ENCODE measurements at regions not wholly inside any gene's neighbourhood (a gene's known extent, or its start where the extent isn't known, plus 50 kb on each side); places are given as distances from the start of the nearest gene placed in this dataset.

GRCh38 chr22:22113701-22114100, 130.9 kb upstream of the VPREB1 start:
- peaks cover 32% of the 10 kb centered on the region for H3K27me3 Mint-ChIP-seq (ENCODE audit: unreplicated experiment)
- no peak for DNase-seq

GRCh38 chr22:22112533-22113294, 130.1 kb upstream of the TOP3B start:
- Mint-ChIP-seq H3K4me1 (ENCODE audit: low read depth, unreplicated experiment) (no peaks in the 10 kb centered on the region), H3K27ac (ENCODE audit: unreplicated experiment) (no peak overlapping the region), H3K27me3 (ENCODE audit: unreplicated experiment) (peaks cover 32% of the 10 kb centered on the region), H3K4me3 (ENCODE audit: low read depth, unreplicated experiment) (no peak overlapping the region), H3K9me3 (ENCODE audit: low read depth, unreplicated experiment) (no peaks in the 10 kb centered on the region), H3K36me3 (ENCODE audit: insufficient read depth, unreplicated experiment) (no peaks in the 10 kb centered on the region)
- DNase-seq, result no peak
- no TSS peak for BruUV-seq (replicated peaks)
- no peak for TF ChIP-seq CTCF (IDR thresholded peaks at IDR 0.05; ENCODE audit: unreplicated experiment)
- intact Hi-C loops (cut with micrococcal nuclease; ENCODE audit: unreplicated experiment), result no loop called here
- CTCF ChIA-PET, result interaction anchor here (1.6 kb wide), 1 partner anchor 27 kb away, joined by 5 read pairs; no protein-coding TSS in a partner anchor

More at GRCh38 chr22:22113701-22114100, 130.9 kb upstream of the VPREB1 start:
- no peak overlapping the region for H3K4me3 Mint-ChIP-seq (ENCODE audit: low read depth, unreplicated experiment)
- no peak for TF ChIP-seq CTCF (IDR thresholded peaks at IDR 0.05; ENCODE audit: unreplicated experiment)
- no peaks in the 10 kb centered on the region for H3K36me3 Mint-ChIP-seq (ENCODE audit: insufficient read depth, unreplicated experiment)
- CTCF ChIA-PET, result interaction anchor here (1.6 kb wide), 1 partner anchor 28 kb away, joined by 5 read pairs; no protein-coding TSS in a partner anchor
- no peak overlapping the region for H3K27ac Mint-ChIP-seq (ENCODE audit: unreplicated experiment)
- BruUV-seq (replicated peaks), result no TSS peak
- no peaks in the 10 kb centered on the region for H3K4me1 Mint-ChIP-seq (ENCODE audit: low read depth, unreplicated experiment)
- intact Hi-C loops (cut with micrococcal nuclease; ENCODE audit: unreplicated experiment), result no loop called here
- H3K9me3 Mint-ChIP-seq (ENCODE audit: low read depth, unreplicated experiment), result no peaks in the 10 kb centered on the region

GRCh38 chr22:22111983-22112382, 129.4 kb upstream of the TOP3B start:
- Mint-ChIP-seq H3K27me3 (ENCODE audit: unreplicated experiment) (peaks cover 39% of the 10 kb centered on the region), H3K9me3 (ENCODE audit: low read depth, unreplicated experiment) (no peaks in the 10 kb centered on the region)

GRCh38 chr22:22111267-22111751, 128.7 kb upstream of the TOP3B start:
- TF ChIP-seq CTCF (IDR thresholded peaks at IDR 0.05; ENCODE audit: unreplicated experiment), result no peak
- H3K27ac Mint-ChIP-seq (ENCODE audit: unreplicated experiment), result no peak overlapping the region
- no TSS peak for BruUV-seq (replicated peaks)
- H3K27me3 Mint-ChIP-seq (ENCODE audit: unreplicated experiment), result peaks cover 41% of the 10 kb centered on the region
- no peak for DNase-seq
- intact Hi-C loops (cut with micrococcal nuclease; ENCODE audit: unreplicated experiment), result no loop called here
- no peaks in the 10 kb centered on the region for H3K4me1 Mint-ChIP-seq (ENCODE audit: low read depth, unreplicated experiment)
- no peaks in the 10 kb centered on the region for H3K9me3 Mint-ChIP-seq (ENCODE audit: low read depth, unreplicated experiment)
- no peaks in the 10 kb centered on the region for H3K36me3 Mint-ChIP-seq (ENCODE audit: insufficient read depth, unreplicated experiment)
- H3K4me3 Mint-ChIP-seq (ENCODE audit: low read depth, unreplicated experiment), result no peak overlapping the region
- CTCF ChIA-PET, result interaction anchor here (0.6 to 1.9 kb wide), 8 partner anchors 8 to 129 kb away, joined by 3 to 6 read pairs (median 4); partner anchors contain the start of gene TOP3B

More at GRCh38 chr22:22111983-22112382, 129.4 kb upstream of the TOP3B start:
- BruUV-seq (replicated peaks), result no TSS peak
- Mint-ChIP-seq H3K27ac (ENCODE audit: unreplicated experiment) (no peak overlapping the region), H3K4me3 (ENCODE audit: low read depth, unreplicated experiment) (no peak overlapping the region), H3K36me3 (ENCODE audit: insufficient read depth, unreplicated experiment) (no peaks in the 10 kb centered on the region), H3K4me1 (ENCODE audit: low read depth, unreplicated experiment) (no peaks in the 10 kb centered on the region)
- TF ChIP-seq CTCF (IDR thresholded peaks at IDR 0.05; ENCODE audit: unreplicated experiment), result no peak
- CTCF ChIA-PET, result interaction anchor here (1.4 to 1.9 kb wide), 2 partner anchors 38 to 46 kb away, joined by 4 to 5 read pairs; no protein-coding TSS in a partner anchor
- DNase-seq, result no peak
- intact Hi-C loops (cut with micrococcal nuclease; ENCODE audit: unreplicated experiment), result no loop called here

All from Calu3 (cell line).